Ishikawa (cell line): ENCODE measurements at regions not wholly inside any gene's neighbourhood (a gene's known extent, or its start where the extent isn't known, plus 50 kb on each side); places are given as distances from the start of the nearest gene placed in this dataset.

Experiments
- CEBPB ChIP-seq: IDR thresholded peaks from 2 replicates; pipeline ENCODE4 v1.6.1; 2012
- CREB1 ChIP-seq: IDR thresholded peaks from 2 replicates; pipeline ENCODE4 v1.6.1; 2012; ENCODE audit warnings: low read depth
- EGR1 ChIP-seq: IDR thresholded peaks from 2 replicates; pipeline ENCODE4 v1.6.1; 2012
- EP300 ChIP-seq: IDR thresholded peaks from 2 replicates; pipeline ENCODE4 v1.6.1; 2012; ENCODE audit warnings: borderline replicate concordance
- FOXM1 ChIP-seq: IDR thresholded peaks from 2 replicates; pipeline ENCODE4 v1.6.1; 2012; ENCODE audit warnings: low read depth, borderline replicate concordance
- NFIC ChIP-seq: IDR thresholded peaks from 2 replicates; pipeline ENCODE4 v1.6.1; 2012
- RAD21 ChIP-seq: IDR thresholded peaks from 2 replicates; pipeline ENCODE4 v1.6.1; 2012; ENCODE audit warnings: low read depth
- TAF1 ChIP-seq: IDR thresholded peaks from 2 replicates; pipeline ENCODE4 v1.6.1; 2012; ENCODE audit warnings: low read depth, mild to moderate bottlenecking
- TCF12 ChIP-seq: IDR thresholded peaks from 2 replicates; pipeline ENCODE4 v1.6.1; 2012; ENCODE audit warnings: low read depth
- TEAD4 ChIP-seq: IDR thresholded peaks from 2 replicates; pipeline ENCODE4 v1.6.1; 2012
- YY1 ChIP-seq: IDR thresholded peaks from 2 replicates; pipeline ENCODE4 v1.6.1; 2012; ENCODE audit warnings: low read depth
- ZBTB7A ChIP-seq: IDR thresholded peaks from 2 replicates; pipeline ENCODE4 v1.6.1; 2012; ENCODE audit warnings: low read depth
- TF ChIP-seq, protein P1 (sequence below): IDR thresholded peaks from 2 replicates; pipeline ENCODE4 v1.6.1; 2012
- TF ChIP-seq, protein P2 (sequence below): IDR thresholded peaks from 2 replicates; pipeline ENCODE4 v1.6.1; 2012; ENCODE audit warnings: low read depth, mild to moderate bottlenecking
- TF ChIP-seq, protein P3 (sequence below): IDR thresholded peaks from 2 replicates; pipeline ENCODE4 v1.6.1; 2012

DNA sequence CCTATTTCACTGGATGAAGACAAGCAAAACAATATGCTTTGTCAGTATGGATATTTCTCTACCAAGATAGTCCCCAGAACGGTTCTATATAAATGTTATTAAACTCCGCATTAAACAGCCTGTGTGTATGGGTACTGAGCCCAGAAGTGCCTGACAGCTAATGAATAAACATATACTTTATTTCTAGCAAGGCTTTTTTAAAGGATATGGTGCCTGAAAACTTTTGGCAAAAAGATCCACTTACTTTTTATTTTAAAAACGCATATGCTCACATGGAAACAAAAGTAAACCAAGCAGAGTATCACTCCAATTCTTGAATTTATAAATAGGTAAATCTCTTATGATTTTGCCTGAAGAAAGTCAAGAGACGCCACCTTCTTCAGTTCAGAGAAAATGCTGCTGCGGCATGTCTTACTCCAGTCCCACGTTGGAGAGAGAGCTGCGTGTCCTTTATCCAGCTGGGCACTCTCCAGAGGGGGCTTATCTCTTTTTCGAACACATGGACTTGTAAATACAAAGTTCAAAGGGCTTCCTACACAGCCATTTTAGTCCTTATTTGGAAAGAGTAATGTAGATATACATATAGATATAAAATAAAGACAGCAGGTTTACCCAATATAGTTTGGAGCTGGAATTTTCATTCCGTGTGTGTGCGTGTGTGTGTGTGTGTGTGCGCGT, 264.2 kb downstream of the ADAMTS20 start:
- TF ChIP-seq, protein P1, sequence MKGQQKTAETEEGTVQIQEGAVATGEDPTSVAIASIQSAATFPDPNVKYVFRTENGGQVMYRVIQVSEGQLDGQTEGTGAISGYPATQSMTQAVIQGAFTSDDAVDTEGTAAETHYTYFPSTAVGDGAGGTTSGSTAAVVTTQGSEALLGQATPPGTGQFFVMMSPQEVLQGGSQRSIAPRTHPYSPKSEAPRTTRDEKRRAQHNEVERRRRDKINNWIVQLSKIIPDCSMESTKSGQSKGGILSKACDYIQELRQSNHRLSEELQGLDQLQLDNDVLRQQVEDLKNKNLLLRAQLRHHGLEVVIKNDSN, result no peak
- no peak for TF ChIP-seq TEAD4

DNA sequence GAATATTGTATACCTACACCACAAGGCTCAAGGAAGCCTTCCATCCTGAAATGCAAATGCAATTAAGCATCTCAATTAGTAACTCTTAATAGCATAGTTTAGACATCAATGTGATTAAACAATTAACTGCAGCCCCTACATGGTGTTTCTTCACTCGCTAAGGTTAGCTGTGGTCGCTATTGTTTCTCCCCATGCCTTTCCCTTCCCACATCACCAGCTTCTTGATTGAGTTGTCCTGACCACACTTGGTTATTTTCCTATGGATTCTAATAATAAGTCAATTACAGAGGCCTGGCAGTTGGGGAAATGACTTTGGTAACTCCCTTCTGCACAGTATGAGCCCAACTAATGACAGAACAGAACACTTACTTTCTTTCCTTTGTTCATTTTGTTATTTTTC, 265.0 kb downstream of the ADAMTS20 start:
- TF ChIP-seq, protein P2, sequence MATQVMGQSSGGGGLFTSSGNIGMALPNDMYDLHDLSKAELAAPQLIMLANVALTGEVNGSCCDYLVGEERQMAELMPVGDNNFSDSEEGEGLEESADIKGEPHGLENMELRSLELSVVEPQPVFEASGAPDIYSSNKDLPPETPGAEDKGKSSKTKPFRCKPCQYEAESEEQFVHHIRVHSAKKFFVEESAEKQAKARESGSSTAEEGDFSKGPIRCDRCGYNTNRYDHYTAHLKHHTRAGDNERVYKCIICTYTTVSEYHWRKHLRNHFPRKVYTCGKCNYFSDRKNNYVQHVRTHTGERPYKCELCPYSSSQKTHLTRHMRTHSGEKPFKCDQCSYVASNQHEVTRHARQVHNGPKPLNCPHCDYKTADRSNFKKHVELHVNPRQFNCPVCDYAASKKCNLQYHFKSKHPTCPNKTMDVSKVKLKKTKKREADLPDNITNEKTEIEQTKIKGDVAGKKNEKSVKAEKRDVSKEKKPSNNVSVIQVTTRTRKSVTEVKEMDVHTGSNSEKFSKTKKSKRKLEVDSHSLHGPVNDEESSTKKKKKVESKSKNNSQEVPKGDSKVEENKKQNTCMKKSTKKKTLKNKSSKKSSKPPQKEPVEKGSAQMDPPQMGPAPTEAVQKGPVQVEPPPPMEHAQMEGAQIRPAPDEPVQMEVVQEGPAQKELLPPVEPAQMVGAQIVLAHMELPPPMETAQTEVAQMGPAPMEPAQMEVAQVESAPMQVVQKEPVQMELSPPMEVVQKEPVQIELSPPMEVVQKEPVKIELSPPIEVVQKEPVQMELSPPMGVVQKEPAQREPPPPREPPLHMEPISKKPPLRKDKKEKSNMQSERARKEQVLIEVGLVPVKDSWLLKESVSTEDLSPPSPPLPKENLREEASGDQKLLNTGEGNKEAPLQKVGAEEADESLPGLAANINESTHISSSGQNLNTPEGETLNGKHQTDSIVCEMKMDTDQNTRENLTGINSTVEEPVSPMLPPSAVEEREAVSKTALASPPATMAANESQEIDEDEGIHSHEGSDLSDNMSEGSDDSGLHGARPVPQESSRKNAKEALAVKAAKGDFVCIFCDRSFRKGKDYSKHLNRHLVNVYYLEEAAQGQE, result no peak
- TF ChIP-seq FOXM1, result no peak
- TF ChIP-seq ZBTB7A, result no peak

DNA sequence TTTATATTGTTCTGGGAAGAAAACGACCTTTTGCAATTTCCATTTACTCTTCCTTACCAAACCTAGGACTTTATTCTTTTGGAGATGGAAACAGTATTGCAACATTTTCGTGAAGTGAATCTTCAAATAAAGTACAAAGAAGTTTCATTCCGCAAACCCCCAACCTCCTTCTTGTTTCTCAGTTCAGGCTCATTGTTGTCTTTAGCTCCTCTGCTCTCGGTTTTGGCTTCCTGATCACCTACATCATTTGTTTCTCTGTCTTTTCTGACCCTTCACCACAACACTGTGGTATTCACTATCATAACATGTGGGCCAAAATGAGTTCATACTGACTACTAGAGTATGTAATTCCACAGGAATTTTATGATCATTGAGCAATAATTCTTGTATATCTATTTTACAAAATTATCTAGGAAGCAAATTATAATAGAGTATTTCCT, 266.8 kb downstream of the ADAMTS20 start:
- TF ChIP-seq NFIC (no peak), TAF1 (no peak), YY1 (no peak), EP300 (no peak), CEBPB (no peak), EGR1 (no peak), ZBTB7A (no peak), FOXM1 (no peak), RAD21 (no peak), TEAD4 (no peak), CREB1 (no peak), TCF12 (no peak)
- TF ChIP-seq, protein P3, sequence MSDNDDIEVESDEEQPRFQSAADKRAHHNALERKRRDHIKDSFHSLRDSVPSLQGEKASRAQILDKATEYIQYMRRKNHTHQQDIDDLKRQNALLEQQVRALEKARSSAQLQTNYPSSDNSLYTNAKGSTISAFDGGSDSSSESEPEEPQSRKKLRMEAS, result no peak
- TF ChIP-seq, protein P2, result no peak
- TF ChIP-seq, protein P1, result no peak

DNA sequence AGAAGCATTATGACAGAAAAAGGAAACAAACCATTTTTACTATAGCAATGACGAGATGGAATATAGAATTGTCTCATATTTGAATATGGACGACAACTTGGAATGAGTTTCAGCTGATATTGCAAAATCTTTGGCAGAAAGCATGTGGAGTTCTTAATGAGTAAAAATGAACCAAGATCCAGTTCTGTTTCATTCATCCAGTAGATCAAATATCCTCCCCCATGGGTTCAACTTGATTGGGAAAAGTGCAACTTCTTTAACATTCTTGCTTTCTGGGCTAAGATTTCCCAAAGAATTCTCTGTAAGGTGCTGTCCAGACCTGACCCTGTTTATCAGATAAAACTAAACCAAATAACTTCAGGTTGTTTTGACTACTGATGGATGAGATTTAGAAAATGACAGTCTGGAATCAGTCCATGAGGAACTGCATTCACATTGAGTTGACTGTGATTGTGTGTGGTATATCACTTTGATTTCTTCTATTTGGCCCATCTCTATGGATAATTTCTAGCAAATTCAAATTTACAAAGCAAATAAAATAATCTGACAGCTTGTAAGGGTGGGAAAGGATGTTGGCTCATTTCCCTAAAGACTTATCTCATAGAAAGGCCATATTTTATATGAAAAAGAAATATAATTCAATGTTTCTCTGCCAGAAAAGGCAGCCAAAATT, 267.4 kb downstream of the ADAMTS20 start:
- TF ChIP-seq, protein P2, result no peak
- TF ChIP-seq ZBTB7A, result no peak
- TF ChIP-seq YY1, result no peak
- TF ChIP-seq TEAD4, result no peak
- TF ChIP-seq, protein P1, result no peak
- no peak for TF ChIP-seq FOXM1
- no peak for TF ChIP-seq CREB1

DNA sequence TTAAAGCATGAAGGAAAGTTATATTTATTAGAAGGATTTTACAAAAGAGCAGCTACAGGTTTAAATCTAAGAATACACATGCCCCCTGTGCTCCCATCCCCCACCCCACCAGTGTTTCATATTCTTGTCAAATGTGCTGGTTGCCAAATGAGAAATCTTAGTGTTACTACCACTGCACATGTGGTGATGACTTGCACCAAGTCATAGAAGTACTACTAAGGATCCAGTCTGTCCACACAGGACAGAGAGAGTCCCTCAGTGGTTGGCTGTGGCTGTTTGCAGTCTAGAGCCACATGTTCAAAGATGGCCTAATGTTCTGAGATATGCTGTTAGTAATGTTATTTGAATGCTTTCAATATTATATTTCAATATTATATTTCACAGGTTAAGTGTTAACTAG, 268.8 kb downstream of the ADAMTS20 start:
- no peak for TF ChIP-seq ZBTB7A
- TF ChIP-seq CEBPB, result no peak
- TF ChIP-seq, protein P2, result no peak
- no peak for TF ChIP-seq TAF1
- TF ChIP-seq CREB1, result no peak
- no peak for TF ChIP-seq EP300
- no peak for TF ChIP-seq RAD21
- no peak for TF ChIP-seq NFIC
- TF ChIP-seq, protein P3, result no peak
